Gastrocnemius medialis (tissue), 4 donors: ENCODE measurements at regions not wholly inside any gene's neighbourhood (a gene's known extent, or its start where the extent isn't known, plus 50 kb on each side); places are given as distances from the start of the nearest gene placed in this dataset.

Source experiments
- POLR2A ChIP-seq, 2 donors: fragments of 450-650 bp; IDR thresholded peaks; one replicate each; pipeline ENCODE4 v1.6.1; 2017; ENCODE audit warnings: antibody characterized with exemption in 2 of 2, mild to moderate bottlenecking in 2 of 2, moderate library complexity in 2 of 2
- TF ChIP-seq, protein P1 (sequence below), 5 experiments: fragments of 450-650 bp in 3 of 5; fragments of 200-600 bp in 2 of 5; sonication (generic) in 2 of 5; IDR thresholded peaks in 4 of 5; conservative IDR thresholded peaks in 1 of 5; 1 replicate in 4 of 5; 2 replicates in 1 of 5; pipeline ENCODE4 v1.5.1; 2016 to 2019; ENCODE audit warnings: antibody characterized with exemption in 5 of 5, mild to moderate bottlenecking in 3 of 5, moderate library complexity in 3 of 5

DNA sequence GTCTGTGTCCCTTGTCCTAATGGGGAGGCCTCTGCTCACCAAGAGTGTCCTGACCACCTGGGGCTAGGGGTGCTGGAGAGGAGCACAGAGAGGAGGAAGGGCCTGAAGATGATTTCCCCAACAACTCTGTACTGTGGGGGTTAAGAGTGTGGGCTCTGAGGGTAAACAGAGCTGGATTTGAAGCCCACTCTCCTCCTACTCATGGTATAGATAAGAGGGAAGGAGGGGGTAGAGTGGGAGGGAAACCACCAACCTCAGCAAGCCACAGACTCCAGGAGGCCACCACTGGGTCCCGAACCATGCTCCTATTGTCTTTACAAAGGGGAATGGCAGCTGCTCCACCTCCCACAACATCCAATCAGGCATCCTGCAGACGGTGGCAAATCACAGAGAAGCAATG, 103.6 kb upstream of the RNU6-1 start:
- TF ChIP-seq, protein P1, sequence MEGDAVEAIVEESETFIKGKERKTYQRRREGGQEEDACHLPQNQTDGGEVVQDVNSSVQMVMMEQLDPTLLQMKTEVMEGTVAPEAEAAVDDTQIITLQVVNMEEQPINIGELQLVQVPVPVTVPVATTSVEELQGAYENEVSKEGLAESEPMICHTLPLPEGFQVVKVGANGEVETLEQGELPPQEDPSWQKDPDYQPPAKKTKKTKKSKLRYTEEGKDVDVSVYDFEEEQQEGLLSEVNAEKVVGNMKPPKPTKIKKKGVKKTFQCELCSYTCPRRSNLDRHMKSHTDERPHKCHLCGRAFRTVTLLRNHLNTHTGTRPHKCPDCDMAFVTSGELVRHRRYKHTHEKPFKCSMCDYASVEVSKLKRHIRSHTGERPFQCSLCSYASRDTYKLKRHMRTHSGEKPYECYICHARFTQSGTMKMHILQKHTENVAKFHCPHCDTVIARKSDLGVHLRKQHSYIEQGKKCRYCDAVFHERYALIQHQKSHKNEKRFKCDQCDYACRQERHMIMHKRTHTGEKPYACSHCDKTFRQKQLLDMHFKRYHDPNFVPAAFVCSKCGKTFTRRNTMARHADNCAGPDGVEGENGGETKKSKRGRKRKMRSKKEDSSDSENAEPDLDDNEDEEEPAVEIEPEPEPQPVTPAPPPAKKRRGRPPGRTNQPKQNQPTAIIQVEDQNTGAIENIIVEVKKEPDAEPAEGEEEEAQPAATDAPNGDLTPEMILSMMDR (IDR thresholded peaks at IDR 0.05 in 4 of 5, conservative IDR thresholded peaks at IDR 0.05 in 1 of 5) = no peak
- TF ChIP-seq POLR2A (IDR thresholded peaks at IDR 0.05) = no peak
